ENCODE measurements at regions not wholly inside any gene's neighbourhood (a gene's known extent, or its start where the extent isn't known, plus 50 kb on each side); places are given as distances from the start of the nearest gene placed in this dataset.

DNA sequence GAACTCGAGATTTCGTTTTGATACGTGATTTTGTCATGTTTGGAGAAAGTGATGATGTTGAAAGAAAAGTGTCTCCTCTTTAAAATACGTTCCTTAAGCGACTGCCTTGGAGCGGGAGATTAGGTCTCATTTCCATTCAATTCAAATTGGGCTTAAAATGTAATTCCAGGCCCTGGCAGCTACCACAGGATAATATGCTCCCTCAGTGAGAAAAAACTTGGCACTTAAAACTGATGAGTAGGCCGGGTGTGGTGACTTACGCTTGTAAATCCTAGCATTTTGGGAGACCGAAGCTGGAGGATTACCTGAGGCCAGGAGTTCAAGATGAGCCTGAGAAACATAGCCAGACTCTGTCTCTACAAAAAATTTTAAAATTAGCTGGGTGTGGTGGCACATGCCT is 146.3 kb upstream of the L3MBTL4 start:
- TF ChIP-seq CTCF (conservative IDR thresholded peaks at IDR 0.05; ENCODE audit: low read length): no peak
- no peak for TF ChIP-seq EZH2phosphoT487 (IDR thresholded peaks at IDR 0.05; ENCODE audit: borderline replicate concordance)

Data from Loucy (cell line).